Mammary epithelial cell (primary cell): ENCODE measurements at regions not wholly inside any gene's neighbourhood (a gene's known extent, or its start where the extent isn't known, plus 50 kb on each side); places are given as distances from the start of the nearest gene placed in this dataset.

Experiments
- CTCF ChIP-seq, 2 donors: IDR thresholded peaks in 1 of 2; conservative IDR thresholded peaks in 1 of 2; 2 replicates each; pipeline ENCODE4 v1.5.1; 2011 to 2012; ENCODE audit warnings: inconsistent platforms in 2 of 2, low read length in 2 of 2, mild to moderate bottlenecking in 2 of 2, control low read depth in 1 of 2, low read depth in 1 of 2; ENCODE audit not compliant: insufficient read depth in 1 of 2; ENCODE audit errors: extremely low read depth in 1 of 2
- EZH2 ChIP-seq: IDR thresholded peaks from 2 replicates; pipeline ENCODE4 v1.6.1; 2012; ENCODE audit warnings: low read length, inconsistent platforms, borderline replicate concordance

DNA sequence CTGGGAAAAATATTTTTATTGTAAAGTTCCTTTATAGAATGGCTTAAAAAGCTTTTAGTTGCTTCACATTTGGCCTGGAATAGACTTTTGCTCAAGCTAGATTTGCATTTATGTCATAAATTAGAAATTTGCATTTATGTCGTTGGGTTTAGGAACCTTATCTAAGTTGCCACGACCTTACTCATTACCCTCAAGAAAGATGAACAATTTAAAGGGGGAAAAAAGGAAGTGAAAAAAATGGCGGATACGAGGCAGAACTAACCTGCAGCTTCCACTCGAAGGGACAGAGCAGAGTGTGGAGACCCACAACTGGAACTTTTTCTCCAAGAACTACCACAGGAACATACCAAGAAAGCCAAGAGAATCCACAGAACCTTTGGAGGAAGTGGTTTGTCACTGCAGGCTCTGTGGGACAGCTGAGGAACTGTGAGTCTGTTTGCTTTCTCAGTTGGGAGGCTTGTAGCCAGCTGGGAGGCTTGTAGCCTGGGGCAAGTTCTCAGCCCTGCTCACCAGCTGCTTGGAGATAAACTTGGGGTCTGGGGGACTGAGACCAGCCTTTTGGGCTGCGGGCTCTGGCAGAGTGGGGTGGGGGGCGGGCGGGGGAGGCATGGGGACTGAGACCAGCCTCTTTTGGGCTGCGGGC lies 349.9 kb upstream of the MEIS1 start:
- no peak for TF ChIP-seq EZH2
- TF ChIP-seq CTCF (conservative IDR thresholded peaks at IDR 0.05 in 1 of 2, IDR thresholded peaks at IDR 0.05 in 1 of 2; ENCODE audit: extremely low read depth in 1 of 2, insufficient read depth in 1 of 2, low read depth in 1 of 2, low read length in 2 of 2), result no peak
